ENCODE measurements at regions not wholly inside any gene's neighbourhood (a gene's known extent, or its start where the extent isn't known, plus 50 kb on each side); places are given as distances from the start of the nearest gene placed in this dataset.

GRCh38 chr13:63208826-63209225 is 1793.2 kb upstream of the PCDH20 start:
- DNase-seq, result no peak

GRCh38 chr13:63206461-63206860 is 1790.8 kb upstream of the PCDH20 start:
- no peak for DNase-seq

- DNase-seq, result no peak
Measured at GRCh38 chr13:63201493-63201892, 1785.8 kb upstream of the PCDH20 start.

GRCh38 chr13:63199508-63199907 is 1783.9 kb upstream of the PCDH20 start:
- DNase-seq, result no peak

GRCh38 chr13:63198071-63198470 is 1782.4 kb upstream of the PCDH20 start:
- DNase-seq, result peak; percentile 73

GRCh38 chr13:63195726-63196125 is 1780.1 kb upstream of the PCDH20 start:
- DNase-seq, result no peak

- no peak for DNase-seq
Measured at GRCh38 chr13:63190742-63191141, 1775.1 kb upstream of the PCDH20 start.

- DNase-seq, result no peak
Measured at GRCh38 chr13:63190219-63190618, 1774.6 kb upstream of the PCDH20 start.

GRCh38 chr13:63189712-63190111 is 1774.1 kb upstream of the PCDH20 start:
- no peak for DNase-seq

GRCh38 chr13:63184693-63185092 is 1769.0 kb upstream of the PCDH20 start:
- no peak for DNase-seq

- DNase-seq, result no peak
Measured at GRCh38 chr13:63175536-63175935, 1759.9 kb upstream of the PCDH20 start.

GRCh38 chr13:63167699-63168337 is 1752.2 kb upstream of the PCDH20 start:
- DNase-seq, result no peak

- DNase-seq, result no peak
Measured at GRCh38 chr13:63166345-63166744, 1750.7 kb upstream of the PCDH20 start.

GRCh38 chr13:63163903-63164302 is 1748.3 kb upstream of the PCDH20 start:
- DNase-seq, result no peak

GRCh38 chr13:63161219-63161618 is 1745.6 kb upstream of the PCDH20 start:
- no peak for DNase-seq

GRCh38 chr13:63156816-63157215 is 1741.2 kb upstream of the PCDH20 start:
- no peak for DNase-seq

GRCh38 chr13:63149375-63149774 is 1733.7 kb upstream of the PCDH20 start:
- DNase-seq, result no peak

GRCh38 chr13:63139277-63139676 is 1723.6 kb upstream of the PCDH20 start:
- no peak for DNase-seq

- DNase-seq, result no peak
Measured at GRCh38 chr13:63129995-63130394, 1714.3 kb upstream of the PCDH20 start.

GRCh38 chr13:63128716-63129115 is 1713.1 kb upstream of the PCDH20 start:
- DNase-seq, result no peak

GRCh38 chr13:63124863-63125262 is 1709.2 kb upstream of the PCDH20 start:
- no peak for DNase-seq

GRCh38 chr13:63120883-63121282 is 1705.2 kb upstream of the PCDH20 start:
- no peak for DNase-seq

- DNase-seq, result no peak
Measured at GRCh38 chr13:63117710-63118109, 1702.1 kb upstream of the PCDH20 start.

- DNase-seq, result no peak
Measured at GRCh38 chr13:63112799-63113395, 1697.2 kb upstream of the PCDH20 start.

GRCh38 chr13:63110466-63110865 is 1694.8 kb upstream of the PCDH20 start:
- DNase-seq, result no peak

Data from DMS153 (cell line).